ENCODE measurements at regions not wholly inside any gene's neighbourhood (a gene's known extent, or its start where the extent isn't known, plus 50 kb on each side); places are given as distances from the start of the nearest gene placed in this dataset.

- H3K27me3 ChIP-seq (ENCODE audit: insufficient read depth, low read length), result no peaks in the 10 kb centered on the region
- RAD21 ChIA-PET (ENCODE audit: low non-redundant PET in 1 of 2, low total read pairs in 2 of 2, uncharacterized antibody in 2 of 2, unreplicated experiment in 2 of 2), result no interaction called here
- H3K9me2 ChIP-seq (ENCODE audit: insufficient read depth), result no peaks in the 10 kb centered on the region
- H3K9ac ChIP-seq (ENCODE audit: low read length), result no peak overlapping the region
- H3K9me3 ChIP-seq (ENCODE audit: control insufficient read depth in 1 of 2, insufficient read depth in 1 of 2, low read depth in 1 of 2, low read length in 2 of 2), result no peaks in the 10 kb centered on the region
- intact Hi-C loops (cut with micrococcal nuclease), result no loop called here
- POLR2A ChIA-PET, result no interaction called here
- no peaks in the 10 kb centered on the region for H3K4me1 ChIP-seq (ENCODE audit: control insufficient read depth in 1 of 2, insufficient read depth in 2 of 2, low read length in 2 of 2)
- CTCF ChIA-PET, result no interaction called here
- no peak for DNase-seq (ENCODE audit: low read depth, low spot score)
- no peak overlapping the region for H3K4me2 ChIP-seq (ENCODE audit: low read length)
- H3K4me3 ChIP-seq (replicated peaks in 1 of 2; ENCODE audit: low read depth in 1 of 2, low read length in 2 of 2), result no peak overlapping the region
- no peaks in the 10 kb centered on the region for H3K36me3 ChIP-seq (ENCODE audit: control insufficient read depth in 1 of 2, insufficient read depth in 2 of 2, low read length in 2 of 2)
- ATAC-seq, result no peak
- TF ChIP-seq MAX (IDR thresholded peaks at IDR 0.05), result no peak
- TF ChIP-seq CEBPB (IDR thresholded peaks at IDR 0.05; ENCODE audit: low read depth), result no peak
- BruUV-seq (replicated peaks), result no TSS peak
- H2AFZ ChIP-seq (ENCODE audit: low read depth, low read length, poor library complexity, severe bottlenecking), result no peak overlapping the region
- no peak overlapping the region for H3K27ac ChIP-seq (ENCODE audit: low read depth, low read length)
- H4K20me1 ChIP-seq (ENCODE audit: insufficient read depth), result no peaks in the 10 kb centered on the region
- no peaks in the 10 kb centered on the region for H3K79me2 ChIP-seq (ENCODE audit: insufficient read depth, low read length)
Measured at GRCh38 chr14:39621678-39622077, 189.4 kb upstream of the FBXO33 start.

GRCh38 chr14:39621223-39621622 lies 189.0 kb upstream of the FBXO33 start:
- Histone ChIP-seq H3K27ac (ENCODE audit: low read depth, low read length) (no peak overlapping the region), H2AFZ (ENCODE audit: low read depth, low read length, poor library complexity, severe bottlenecking) (no peak overlapping the region), H3K27me3 (ENCODE audit: insufficient read depth, low read length) (no peaks in the 10 kb centered on the region), H3K9me3 (ENCODE audit: control insufficient read depth in 1 of 2, insufficient read depth in 1 of 2, low read depth in 1 of 2, low read length in 2 of 2) (no peaks in the 10 kb centered on the region), H3K36me3 (ENCODE audit: control insufficient read depth in 1 of 2, insufficient read depth in 2 of 2, low read length in 2 of 2) (no peaks in the 10 kb centered on the region), H3K79me2 (ENCODE audit: insufficient read depth, low read length) (no peaks in the 10 kb centered on the region), H3K4me3 (replicated peaks in 1 of 2; ENCODE audit: low read depth in 1 of 2, low read length in 2 of 2) (no peak overlapping the region), H4K20me1 (ENCODE audit: insufficient read depth) (no peaks in the 10 kb centered on the region), H3K4me2 (ENCODE audit: low read length) (no peak overlapping the region), H3K9me2 (ENCODE audit: insufficient read depth) (no peaks in the 10 kb centered on the region), H3K9ac (ENCODE audit: low read length) (no peak overlapping the region), H3K4me1 (ENCODE audit: control insufficient read depth in 1 of 2, insufficient read depth in 2 of 2, low read length in 2 of 2) (no peaks in the 10 kb centered on the region)
- ChIA-PET RAD21 (ENCODE audit: low non-redundant PET in 1 of 2, low total read pairs in 2 of 2, uncharacterized antibody in 2 of 2, unreplicated experiment in 2 of 2) (no interaction called here), POLR2A (no interaction called here), CTCF (no interaction called here)
- no TSS peak for BruUV-seq (replicated peaks)
- DNase-seq (ENCODE audit: low read depth, low spot score), result no peak
- intact Hi-C loops (cut with micrococcal nuclease), result no loop called here
- no peak for TF ChIP-seq POLR2A (IDR thresholded peaks at IDR 0.05; ENCODE audit: borderline replicate concordance, extremely low read depth, insufficient read depth, insufficient read length)
- TF ChIP-seq ZNF274 (IDR thresholded peaks at IDR 0.05; ENCODE audit: low read depth, low read length), result no peak
- no peak for TF ChIP-seq ZFX (IDR thresholded peaks at IDR 0.05)
- TF ChIP-seq JUND (IDR thresholded peaks at IDR 0.05), result no peak
- no peak for TF ChIP-seq FOSL1 (IDR thresholded peaks at IDR 0.05; ENCODE audit: low read depth)
- no peak for TF ChIP-seq YY1 (IDR thresholded peaks at IDR 0.05; ENCODE audit: extremely low read depth, insufficient replicate concordance, low read depth, low read length)
- TF ChIP-seq TCF7L2 (IDR thresholded peaks at IDR 0.05; ENCODE audit: borderline replicate concordance, extremely low read depth, insufficient read depth, insufficient read length), result no peak
- no peak for TF ChIP-seq SRF (IDR thresholded peaks at IDR 0.05; ENCODE audit: low read depth)
- TF ChIP-seq EGR1 (IDR thresholded peaks at IDR 0.05; ENCODE audit: low read depth), result no peak
- no peak for TF ChIP-seq POLR2AphosphoS5 (IDR thresholded peaks at IDR 0.05; ENCODE audit: low read depth, low read length)
- TF ChIP-seq EZH2phosphoT487 (IDR thresholded peaks at IDR 0.05; ENCODE audit: borderline replicate concordance), result no peak
- TF ChIP-seq CTCF (IDR thresholded peaks at IDR 0.05 in 2 of 3, conservative IDR thresholded peaks at IDR 0.05 in 1 of 3; ENCODE audit: borderline replicate concordance in 1 of 3, insufficient read depth in 1 of 3, low read depth in 2 of 3, low read length in 2 of 3), result no peak
- TF ChIP-seq SIN3A (IDR thresholded peaks at IDR 0.05; ENCODE audit: low read depth), result no peak
- no peak for TF ChIP-seq CBX3 (IDR thresholded peaks at IDR 0.05; ENCODE audit: low read depth)
- TF ChIP-seq CEBPB (IDR thresholded peaks at IDR 0.05; ENCODE audit: low read depth), result no peak
- TF ChIP-seq ATF3 (IDR thresholded peaks at IDR 0.05), result no peak
- no peak for TF ChIP-seq ELF1 (IDR thresholded peaks at IDR 0.05; ENCODE audit: borderline replicate concordance, low read depth)
- ATAC-seq, result no peak
